Suprapubic skin (tissue), 4 donors: ENCODE measurements at regions not wholly inside any gene's neighbourhood (a gene's known extent, or its start where the extent isn't known, plus 50 kb on each side); places are given as distances from the start of the nearest gene placed in this dataset.
"Not testable (repeated sequence)": the region's sequence is repeated elsewhere in the genome, so short reads cannot be mapped to it uniquely, and the experiment has no call there.

Experiments used
- DNase-seq, 2 donors: peaks; one replicate each; pipeline ENCODE4 v3.0.0-alpha.2; 2019; ENCODE audit warnings: low spot score in 2 of 2
- H3K27ac ChIP-seq: fragments of 200-600 bp; sonication (generic); one replicate; pipeline ENCODE4 v1.5.1; 2019
- H3K27me3 ChIP-seq: fragments of 200-600 bp; sonication (generic); one replicate; pipeline ENCODE4 v1.5.1; 2019
- H3K36me3 ChIP-seq: fragments of 200-600 bp; sonication (generic); one replicate; pipeline ENCODE4 v1.5.1; 2019
- H3K4me1 ChIP-seq: fragments of 200-600 bp; sonication (generic); one replicate; pipeline ENCODE4 v1.5.1; 2019
- H3K4me3 ChIP-seq: fragments of 200-600 bp; sonication (generic); one replicate; pipeline ENCODE4 v1.5.1; 2019; ENCODE audit warnings: mild to moderate bottlenecking
- H3K9me3 ChIP-seq: fragments of 200-600 bp; sonication (generic); one replicate; pipeline ENCODE4 v1.5.1; 2019
- CTCF ChIP-seq, 2 donors: fragments of 200-600 bp in 1 of 2; fragments of 450-650 bp in 1 of 2; sonication (generic) in 1 of 2; IDR thresholded peaks; one replicate each; pipeline ENCODE4 v1.5.1; 2016 to 2019; ENCODE audit warnings: antibody characterized with exemption in 2 of 2, mild to moderate bottlenecking in 1 of 2, moderate library complexity in 1 of 2
- EP300 ChIP-seq: sonication (generic); formaldehyde crosslinking; IDR thresholded peaks from one replicate; pipeline ENCODE4 v1.6.1; 2017; ENCODE audit warnings: antibody characterized with exemption
- POLR2A ChIP-seq, 2 donors: fragments of 450-650 bp; IDR thresholded peaks; one replicate each; pipeline ENCODE4 v1.6.1; 2017; ENCODE audit warnings: antibody characterized with exemption in 2 of 2, mild to moderate bottlenecking in 2 of 2, moderate library complexity in 2 of 2
- POLR2AphosphoS5 ChIP-seq, 3 donors: sonication (generic); formaldehyde crosslinking; IDR thresholded peaks; one replicate each; pipeline ENCODE4 v1.6.1; 2017; ENCODE audit warnings: antibody characterized with exemption in 3 of 3
- WGBS: methylation state at CpG from one replicate; pipeline ENCODE4 v1.1.5; 2018; 5-methylcytosine and 5-hydroxymethylcytosine counted together

GRCh38 chr3:176141837-176142236 is 1055.4 kb downstream of the TBL1XR1 start:
- no peak for DNase-seq
- Histone ChIP-seq H3K4me1 (no peaks in the 10 kb centered on the region), H3K9me3 (no peaks in the 10 kb centered on the region), H3K27ac (no peak overlapping the region), H3K4me3 (no peak overlapping the region), H3K27me3 (no peaks in the 10 kb centered on the region), H3K36me3 (no peaks in the 10 kb centered on the region)
- WGBS: 93% methylated on average over 1 of the region's 1 CpG
- TF ChIP-seq CTCF (IDR thresholded peaks at IDR 0.05) (no peak), EP300 (no peak), POLR2AphosphoS5 (IDR thresholded peaks at IDR 0.05) (no peak), POLR2A (IDR thresholded peaks at IDR 0.05) (no peak)

GRCh38 chr3:176120507-176120906 is 1076.8 kb downstream of the TBL1XR1 start:
- H3K27ac ChIP-seq: no peak overlapping the region
- no peak overlapping the region for H3K4me3 ChIP-seq
- H3K9me3 ChIP-seq: no peaks in the 10 kb centered on the region
- H3K27me3 ChIP-seq: no peaks in the 10 kb centered on the region
- H3K36me3 ChIP-seq: no peaks in the 10 kb centered on the region
- WGBS: 66% methylated on average over 2 of the region's 2 CpGs
- TF ChIP-seq POLR2A (IDR thresholded peaks at IDR 0.05) (no peak), EP300 (no peak), POLR2AphosphoS5 (IDR thresholded peaks at IDR 0.05) (no peak)
- no peak for DNase-seq
- H3K4me1 ChIP-seq: no peaks in the 10 kb centered on the region

- H3K27ac ChIP-seq: no peak overlapping the region
- H3K4me3 ChIP-seq: no peak overlapping the region
- H3K9me3 ChIP-seq: no peaks in the 10 kb centered on the region
- no peak for DNase-seq
- H3K27me3 ChIP-seq: no peaks in the 10 kb centered on the region
- H3K4me1 ChIP-seq: no peaks in the 10 kb centered on the region
- no peaks in the 10 kb centered on the region for H3K36me3 ChIP-seq
- TF ChIP-seq EP300 (no peak), POLR2A (IDR thresholded peaks at IDR 0.05) (no peak), CTCF (IDR thresholded peaks at IDR 0.05) (no peak), POLR2AphosphoS5 (IDR thresholded peaks at IDR 0.05) (no peak)
- WGBS: 76% methylated on average over 6 of the region's 6 CpGs
Measured at GRCh38 chr3:176119826-176120225, 1077.5 kb downstream of the TBL1XR1 start.

- WGBS: 85% methylated on average over 2 of the region's 2 CpGs
- TF ChIP-seq EP300 (no peak), POLR2A (IDR thresholded peaks at IDR 0.05) (no peak), CTCF (IDR thresholded peaks at IDR 0.05) (no peak), POLR2AphosphoS5 (IDR thresholded peaks at IDR 0.05) (no peak)
- no peaks in the 10 kb centered on the region for H3K9me3 ChIP-seq
- H3K4me1 ChIP-seq: no peaks in the 10 kb centered on the region
- H3K27ac ChIP-seq: no peak overlapping the region
- DNase-seq: no peak
- H3K27me3 ChIP-seq: no peaks in the 10 kb centered on the region
- no peaks in the 10 kb centered on the region for H3K36me3 ChIP-seq
- H3K4me3 ChIP-seq: no peak overlapping the region
Measured at GRCh38 chr3:176106380-176106779, 1090.9 kb downstream of the TBL1XR1 start.

- no peaks in the 10 kb centered on the region for H3K36me3 ChIP-seq
Measured at GRCh38 chr3:176097027-176097426, 1100.3 kb downstream of the TBL1XR1 start.

GRCh38 chr3:176093892-176094291 is 1103.4 kb downstream of the TBL1XR1 start:
- not testable (repeated sequence) for H3K4me3 ChIP-seq, H3K27ac ChIP-seq, H3K4me1 ChIP-seq, H3K36me3 ChIP-seq, H3K27me3 ChIP-seq, DNase-seq, H3K9me3 ChIP-seq
- 69% methylated on average over 1 of the region's 1 CpG for WGBS

More at GRCh38 chr3:176097027-176097426, 1100.3 kb downstream of the TBL1XR1 start:
- H3K27me3 ChIP-seq: no peaks in the 10 kb centered on the region
- DNase-seq: no peak
- no peak overlapping the region for H3K4me3 ChIP-seq
- no peak overlapping the region for H3K27ac ChIP-seq
- H3K4me1 ChIP-seq: no peaks in the 10 kb centered on the region
- no peaks in the 10 kb centered on the region for H3K9me3 ChIP-seq
- TF ChIP-seq EP300 (no peak), CTCF (IDR thresholded peaks at IDR 0.05) (no peak), POLR2AphosphoS5 (IDR thresholded peaks at IDR 0.05) (no peak), POLR2A (IDR thresholded peaks at IDR 0.05) (no peak)
